ENCODE measurements at regions not wholly inside any gene's neighbourhood (a gene's known extent, or its start where the extent isn't known, plus 50 kb on each side); places are given as distances from the start of the nearest gene placed in this dataset.

GRCh38 chr21:22456241-22456640, 1458.0 kb downstream of the NCAM2 start:
- Mint-ChIP-seq H3K27ac (no peak overlapping the region), H3K36me3 (no peaks in the 10 kb centered on the region), H3K27me3 (ENCODE audit: low read depth) (no peaks in the 10 kb centered on the region), H3K4me3 (no peak overlapping the region), H3K9me3 (peaks cover 4% of the 10 kb centered on the region; the same call in 1 of the 2 replicates), H3K4me1 (no peaks in the 10 kb centered on the region)
- DNase-seq (ENCODE audit: low spot score) (no peak), ATAC-seq (no peak)
- ChIA-PET POLR2A (no interaction called here), CTCF (interaction anchor here (0.5 kb wide), 1 partner anchor 14 kb away, joined by 4 read pairs; no protein-coding TSS in a partner anchor)
- TF ChIP-seq ATF2 (CRISPR knock-in tag; IDR thresholded peaks at IDR 0.05; ENCODE audit: borderline replicate concordance, low read depth) (no peak), OVOL2 (CRISPR knock-in tag; IDR thresholded peaks at IDR 0.05; ENCODE audit: borderline replicate concordance) (no peak), ZNF423 (CRISPR knock-in tag; IDR thresholded peaks at IDR 0.05) (no peak), SMAD4 (CRISPR knock-in tag; IDR thresholded peaks at IDR 0.05) (no peak), ZNF138 (CRISPR knock-in tag; conservative IDR thresholded peaks at IDR 0.05) (no peak), KAT7 (CRISPR knock-in tag; IDR thresholded peaks at IDR 0.05; ENCODE audit: borderline replicate concordance) (no peak), NR3C1 (CRISPR knock-in tag; conservative IDR thresholded peaks at IDR 0.05; ENCODE audit: low read depth) (no peak)

- H3K27me3 Mint-ChIP-seq (ENCODE audit: low read depth): no peaks in the 10 kb centered on the region
- ATAC-seq (no peak), DNase-seq (ENCODE audit: low spot score) (no peak)
- ChIA-PET CTCF (no interaction called here), POLR2A (no interaction called here)
- no peak overlapping the region for H3K27ac Mint-ChIP-seq
- no peaks in the 10 kb centered on the region for H3K4me1 Mint-ChIP-seq
- H3K9me3 Mint-ChIP-seq: peaks cover 26% of the 10 kb centered on the region
- H3K36me3 Mint-ChIP-seq: no peaks in the 10 kb centered on the region
- no peak overlapping the region for H3K4me3 Mint-ChIP-seq
- TF ChIP-seq ZNF423 (CRISPR knock-in tag; IDR thresholded peaks at IDR 0.05): no peak
- no peak for TF ChIP-seq PREB (CRISPR knock-in tag; IDR thresholded peaks at IDR 0.05; ENCODE audit: borderline replicate concordance)
- TF ChIP-seq ETV6 (CRISPR knock-in tag; IDR thresholded peaks at IDR 0.05): no peak
- TF ChIP-seq ATF3 (CRISPR knock-in tag; conservative IDR thresholded peaks at IDR 0.05): no peak
- TF ChIP-seq ZMAT4 (CRISPR knock-in tag; IDR thresholded peaks at IDR 0.05): no peak
- TF ChIP-seq ZNF532 (CRISPR knock-in tag; IDR thresholded peaks at IDR 0.05; ENCODE audit: borderline replicate concordance): no peak
- no peak for TF ChIP-seq ESRRA (CRISPR knock-in tag; IDR thresholded peaks at IDR 0.05; ENCODE audit: borderline replicate concordance)
- TF ChIP-seq ZNF263 (CRISPR knock-in tag; IDR thresholded peaks at IDR 0.05; ENCODE audit: low read depth): no peak
- TF ChIP-seq ARID4B (CRISPR knock-in tag; IDR thresholded peaks at IDR 0.05; ENCODE audit: borderline replicate concordance): no peak
- no peak for TF ChIP-seq SMAD4 (CRISPR knock-in tag; IDR thresholded peaks at IDR 0.05)
These were observed 1470.7 kb downstream of the NCAM2 start for GRCh38 chr21:22468893-22469292.

Measured in WTC11 (cell line).